Type B pancreatic cell (in vitro differentiated cells): ENCODE measurements at regions not wholly inside any gene's neighbourhood (a gene's known extent, or its start where the extent isn't known, plus 50 kb on each side); places are given as distances from the start of the nearest gene placed in this dataset. TPM values are rescaled to one million over a fixed set of nuclear protein-coding genes. Genes with fewer than 3 reads are reported as not detected.
A peak's percentile ranks its signal among the peaks of the same experiment; 100 is the strongest.
"Not testable (repeated sequence)": the region's sequence is repeated elsewhere in the genome, so short reads cannot be mapped to it uniquely, and the experiment has no call there.

Experiments
- DNase-seq: peaks from one replicate; pipeline ENCODE4 v3.0.0; 2021; ENCODE audit warnings: mixed read lengths; ENCODE audit not compliant: unreplicated experiment; ENCODE audit errors: extremely low spot score
- H3K27ac Mint-ChIP-seq: 2 replicates; pipeline ENCODE4 v1.8.0; 2021; ENCODE audit warnings: mild to moderate bottlenecking, mixed read lengths
- H3K27me3 Mint-ChIP-seq: 2 replicates; pipeline ENCODE4 v1.8.0; 2021; ENCODE audit warnings: mixed read lengths
- H3K36me3 Mint-ChIP-seq: 2 replicates; pipeline ENCODE4 v1.8.0; 2021; ENCODE audit warnings: mixed read lengths
- H3K4me1 Mint-ChIP-seq: one replicate; pipeline ENCODE4 v1.8.0; 2021; ENCODE audit warnings: mixed read lengths; ENCODE audit not compliant: unreplicated experiment
- H3K4me3 Mint-ChIP-seq: 2 replicates; pipeline ENCODE4 v1.8.0; 2021; ENCODE audit warnings: mild to moderate bottlenecking, mixed read lengths
- H3K9me3 Mint-ChIP-seq: 2 replicates; pipeline ENCODE4 v1.8.0; 2021; ENCODE audit warnings: mixed read lengths
- microRNA-seq: library from miRNA; unstranded; fragments of <30 nt; microRNA quantifications from one replicate; pipeline ENCODE4, GENCODE V29; 2020

- not testable (repeated sequence) for H3K36me3 Mint-ChIP-seq, H3K4me1 Mint-ChIP-seq, H3K9me3 Mint-ChIP-seq, DNase-seq, H3K4me3 Mint-ChIP-seq, H3K27me3 Mint-ChIP-seq
- H3K27ac Mint-ChIP-seq, result peak overlapping the region; percentile 58
Observed at GRCh38 chr2:87692914-87693313, 55.0 kb upstream of the PLGLB2 start.

DNA sequence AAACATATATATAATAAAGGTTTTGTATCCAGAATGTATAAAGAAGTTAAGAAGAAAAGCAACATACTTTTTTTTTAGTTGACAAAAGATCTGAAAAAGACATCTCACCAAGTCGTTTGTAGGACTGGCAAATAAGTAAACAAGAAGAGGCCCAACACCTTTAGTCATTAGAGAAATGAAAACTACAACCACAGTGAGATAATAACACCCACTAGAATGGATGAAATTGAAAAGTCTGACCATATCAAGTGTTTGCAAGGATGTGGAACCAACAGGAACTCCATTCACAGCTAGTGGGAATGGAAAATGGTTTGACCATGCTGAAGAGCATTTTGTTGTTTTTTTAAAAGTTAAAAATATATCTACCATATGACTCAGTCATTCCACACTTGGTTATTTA is 54.0 kb upstream of the PLGLB2 start:
- H3K27ac Mint-ChIP-seq, H3K27me3 Mint-ChIP-seq, H3K9me3 Mint-ChIP-seq, DNase-seq, H3K4me3 Mint-ChIP-seq, H3K4me1 Mint-ChIP-seq, H3K36me3 Mint-ChIP-seq: not testable (repeated sequence)

GRCh38 chr2:87695596-87696323 is 52.1 kb upstream of the PLGLB2 start:
- not testable (repeated sequence) for DNase-seq, H3K36me3 Mint-ChIP-seq, H3K4me1 Mint-ChIP-seq, H3K27ac Mint-ChIP-seq, H3K4me3 Mint-ChIP-seq, H3K27me3 Mint-ChIP-seq, H3K9me3 Mint-ChIP-seq

Small RNA genes in the stretch of these regions (microRNA-seq; reads per million reads assigned to microRNA genes)
- gene MIR4771-1, result not detected
